B cell (primary cell): ENCODE measurements at regions not wholly inside any gene's neighbourhood (a gene's known extent, or its start where the extent isn't known, plus 50 kb on each side); places are given as distances from the start of the nearest gene placed in this dataset.
A peak's percentile ranks its signal among the peaks of the same experiment; 100 is the strongest.

Experiments
- ATAC-seq: fragments of 200-7000 bp; cut with Tn5 transposase; one replicate; pipeline ENCODE4 v1.10.0; 2021; ENCODE audit warnings: low read depth, mild to moderate bottlenecking, moderate number of reproducible peaks, moderate library complexity
- CTCF ChIA-PET: fragments of 350-600 bp; sonication (Branson Sonifier 250); formaldehyde crosslinking; loops from one replicate; lab custom pipeline; 2021; ENCODE audit warnings: antibody characterized with exemption, inconsistent platforms; lab: Charles Lee
- POLR2A ChIA-PET: fragments of 350-600 bp; sonication (Branson Sonifier 250); formaldehyde crosslinking; loops from one replicate; lab custom pipeline; 2021; ENCODE audit warnings: antibody characterized with exemption; lab: Charles Lee
- DNase-seq: peaks from one replicate; pipeline ENCODE4 v3.0.0; 2013
- H2AFZ ChIP-seq: 2 replicates; pipeline ENCODE4 v1.6.1; 2012; ENCODE audit warnings: mild to moderate bottlenecking, low read depth, low read length; ENCODE audit not compliant: insufficient read depth, poor library complexity, severe bottlenecking
- H3K27ac ChIP-seq, 2 donors: 1 replicate in 1 of 2; 2 replicates in 1 of 2; pipeline ENCODE4 v1.5.1; 2012 to 2013; ENCODE audit warnings: low read length in 2 of 2, mild to moderate bottlenecking in 2 of 2, moderate library complexity in 1 of 2
- H3K27me3 ChIP-seq, 4 experiments: fragments of 200-600 bp in 1 of 4; sonication (generic) in 1 of 4; replicated peaks in 1 of 4; 1 replicate in 2 of 4; 2 replicates in 2 of 4; pipeline versions ENCODE4 v1.6.1 to v1.7.0; 2013 to 2016; ENCODE audit warnings: low read length in 3 of 4, mild to moderate bottlenecking in 2 of 4, mixed read lengths in 1 of 4, moderate library complexity in 1 of 4; ENCODE audit not compliant: insufficient read depth in 4 of 4, control insufficient read depth in 3 of 4; ENCODE audit errors: control extremely low read depth in 1 of 4
- H3K36me3 ChIP-seq, 2 experiments: replicated peaks in 1 of 2; 1 replicate in 1 of 2; 2 replicates in 1 of 2; pipeline versions ENCODE4 v1.6.1 to v1.7.1; 2013; ENCODE audit warnings: low read length in 1 of 2; ENCODE audit not compliant: insufficient read depth in 2 of 2, control insufficient read depth in 1 of 2; ENCODE audit errors: control extremely low read depth in 1 of 2, extremely low read depth in 1 of 2
- H3K4me1 ChIP-seq, 2 donors: fragments of 200-600 bp in 1 of 2; sonication (generic) in 1 of 2; 1 replicate in 1 of 2; 2 replicates in 1 of 2; pipeline versions ENCODE4 v1.5.1 to v1.6.1; 2013 to 2017; ENCODE audit warnings: low read length in 2 of 2; ENCODE audit not compliant: control insufficient read depth in 2 of 2, insufficient read depth in 2 of 2
- H3K4me2 ChIP-seq: replicated peaks from 2 replicates; pipeline ENCODE3; 2012; ENCODE audit warnings: mild to moderate bottlenecking, low read depth, low read length; ENCODE audit not compliant: poor library complexity, severe bottlenecking
- H3K4me3 ChIP-seq, 5 experiments: fragments of 200-600 bp in 1 of 5; sonication (generic) in 1 of 5; 1 replicate in 3 of 5; 2 replicates in 2 of 5; pipeline versions ENCODE4 v1.5.1 to v1.7.0; 2011 to 2016; ENCODE audit warnings: low read length in 4 of 5, mild to moderate bottlenecking in 4 of 5, low read depth in 2 of 5, control low read depth in 1 of 5, moderate library complexity in 1 of 5; ENCODE audit not compliant: insufficient read depth in 1 of 5; ENCODE audit errors: control extremely low read depth in 1 of 5, extremely low read depth in 1 of 5
- H3K79me2 ChIP-seq: fragments of 200-600 bp; sonication (generic); one replicate; pipeline ENCODE4 v1.6.0; 2016; ENCODE audit warnings: low read length; ENCODE audit not compliant: control insufficient read depth, insufficient read depth
- H3K9ac ChIP-seq: fragments of 200-600 bp; sonication (generic); 2 replicates; pipeline ENCODE4 v1.6.1; 2017; ENCODE audit warnings: mild to moderate bottlenecking, low read length, moderate library complexity
- H3K9me3 ChIP-seq, 3 donors: one replicate each; pipeline versions ENCODE4 v1.6.1 to v1.7.1; 2013; ENCODE audit warnings: low read length in 2 of 3; ENCODE audit not compliant: control insufficient read depth in 2 of 3, insufficient read depth in 1 of 3; ENCODE audit errors: control extremely low read depth in 1 of 3
- H4K20me1 ChIP-seq: 2 replicates; pipeline ENCODE4 v1.6.0; 2012; ENCODE audit warnings: mild to moderate bottlenecking, low read length; ENCODE audit not compliant: insufficient read depth, control insufficient read depth, poor library complexity, severe bottlenecking
- H3K27ac Mint-ChIP-seq: one replicate; pipeline ENCODE4 v1.8.0; 2021; ENCODE audit warnings: mixed read lengths
- H3K27me3 Mint-ChIP-seq: one replicate; pipeline ENCODE4 v1.8.0; 2021; ENCODE audit warnings: mixed read lengths
- H3K4me1 Mint-ChIP-seq: one replicate; pipeline ENCODE4 v1.8.0; 2021; ENCODE audit warnings: mixed read lengths
- H3K4me3 Mint-ChIP-seq: one replicate; pipeline ENCODE4 v1.8.0; 2021; ENCODE audit warnings: mixed read lengths
- H3K9me3 Mint-ChIP-seq: one replicate; pipeline ENCODE4 v1.8.0; 2022; ENCODE audit warnings: mixed read lengths; ENCODE audit not compliant: insufficient read depth
- CTCF ChIP-seq: fragments of 200-600 bp; IDR thresholded peaks from one replicate; pipeline ENCODE4 v1.8.0; 2022; ENCODE audit warnings: antibody characterized with exemption, mild to moderate bottlenecking
- EZH2 ChIP-seq: IDR thresholded peaks from 2 replicates; pipeline ENCODE4 v1.6.1; 2012; ENCODE audit warnings: borderline replicate concordance, low read depth, mild to moderate bottlenecking, moderate library complexity, low read length; ENCODE audit not compliant: insufficient read depth, poor library complexity, severe bottlenecking
- WGBS: methylation state at CpG from one replicate; pipeline ENCODE4 v1.1.5; 2013; ENCODE audit warnings: missing lambda C conversion rate; ENCODE audit not compliant: insufficient coverage; 5-methylcytosine and 5-hydroxymethylcytosine counted together
- intact Hi-C: fragments of 100-400 bp; cut with micrococcal nuclease; formaldehyde crosslinking; loops from one replicate; pipeline ENCODE4 v1.10.0; 2022

- no peaks in the 10 kb centered on the region for H4K20me1 ChIP-seq
Measured at GRCh38 chr3:28986922-28987321, 293.9 kb upstream of the RBMS3 start.

GRCh38 chr3:28989646-28990089 lies 291.2 kb upstream of the RBMS3 start:
- CTCF ChIA-PET: no interaction called here
- POLR2A ChIA-PET: no interaction called here
- H3K9me3 Mint-ChIP-seq: no peaks in the 10 kb centered on the region
- H3K4me3 Mint-ChIP-seq: no peak overlapping the region
- Histone ChIP-seq H3K4me1 (peaks cover 4 to 6% of the 10 kb centered on the region in 2 donors), H3K79me2 (no peaks in the 10 kb centered on the region), H4K20me1 (no peaks in the 10 kb centered on the region), H3K9ac (no peak overlapping the region), H3K36me3 (no peaks in the 10 kb centered on the region), H2AFZ (no peak overlapping the region), H3K27ac (no peak overlapping the region), H3K9me3 (no peaks in the 10 kb centered on the region), H3K27me3 (no peaks in the 10 kb centered on the region), H3K4me3 (no peak overlapping the region), H3K4me2 (peak overlapping the region; percentile 1)
- H3K27ac Mint-ChIP-seq: no peak overlapping the region
- peak; percentile 6 for DNase-seq
- ATAC-seq: no peak
- intact Hi-C loops: no loop called here
- TF ChIP-seq EZH2 (no peak), CTCF (no peak)
- no CpG with 5 or more reads among the region's 2 CpGs for WGBS
- H3K27me3 Mint-ChIP-seq: no peaks in the 10 kb centered on the region
- peaks cover 7% of the 10 kb centered on the region for H3K4me1 Mint-ChIP-seq

More at GRCh38 chr3:28986922-28987321, 293.9 kb upstream of the RBMS3 start:
- H2AFZ ChIP-seq: no peak overlapping the region
- H3K4me2 ChIP-seq: no peak overlapping the region
- no peaks in the 10 kb centered on the region for H3K79me2 ChIP-seq
- ChIA-PET CTCF (no interaction called here), POLR2A (no interaction called here)
- intact Hi-C loops: no loop called here
- Mint-ChIP-seq H3K27ac (no peak overlapping the region), H3K27me3 (no peaks in the 10 kb centered on the region), H3K4me3 (no peak overlapping the region), H3K9me3 (no peaks in the 10 kb centered on the region), H3K4me1 (peaks cover 7% of the 10 kb centered on the region)
- TF ChIP-seq CTCF (no peak), EZH2 (no peak)
- no peaks in the 10 kb centered on the region for H3K36me3 ChIP-seq
- no peak overlapping the region for H3K9ac ChIP-seq
- H3K27me3 ChIP-seq: no peaks in the 10 kb centered on the region
- H3K9me3 ChIP-seq: no peaks in the 10 kb centered on the region
- no peak for ATAC-seq
- no peak for DNase-seq
- H3K4me1 ChIP-seq: peaks cover 4 to 6% of the 10 kb centered on the region in 2 donors
- no peak overlapping the region for H3K27ac ChIP-seq
- no peak overlapping the region for H3K4me3 ChIP-seq
